Activated CD4-positive, alpha-beta memory T cell treated with anti-CD3 and anti-CD28 coated beads, Interleukin-2, amount 10 ng/mL, durations not matched to agents 7 days and 5 days (primary cell): ENCODE measurements at regions not wholly inside any gene's neighbourhood (a gene's known extent, or its start where the extent isn't known, plus 50 kb on each side); places are given as distances from the start of the nearest gene placed in this dataset.
"Not testable (repeated sequence)": the region's sequence is repeated elsewhere in the genome, so short reads cannot be mapped to it uniquely, and the experiment has no call there.

Source experiments
- CTCF ChIA-PET: fragments of 350-600 bp; sonication (Branson Sonifier 250); formaldehyde crosslinking; loops from one replicate; lab custom pipeline; 2021; ENCODE audit warnings: antibody characterized with exemption, inconsistent platforms; lab: Charles Lee
- POLR2A ChIA-PET: fragments of 350-600 bp; sonication (Branson Sonifier 250); formaldehyde crosslinking; loops from one replicate; lab custom pipeline; 2021; ENCODE audit warnings: antibody characterized with exemption; lab: Charles Lee
- DNase-seq: peaks from one replicate; pipeline ENCODE4 v3.0.0-alpha.2; 2020
- H3K27ac Mint-ChIP-seq: one replicate; pipeline ENCODE4 v1.8.0; 2021; ENCODE audit warnings: mild to moderate bottlenecking, mixed read lengths
- H3K27me3 Mint-ChIP-seq: one replicate; pipeline ENCODE4 v1.8.0; 2021; ENCODE audit warnings: mixed read lengths
- H3K36me3 Mint-ChIP-seq: one replicate; pipeline ENCODE4 v1.8.0; 2021; ENCODE audit warnings: low read depth, mixed read lengths
- H3K4me1 Mint-ChIP-seq: one replicate; pipeline ENCODE4 v1.8.0; 2021; ENCODE audit warnings: mixed read lengths
- H3K4me3 Mint-ChIP-seq: one replicate; pipeline ENCODE4 v1.8.0; 2021; ENCODE audit warnings: mild to moderate bottlenecking, mixed read lengths
- H3K9me3 Mint-ChIP-seq: one replicate; pipeline ENCODE4 v1.8.0; 2021; ENCODE audit warnings: mixed read lengths

GRCh38 chr11:71324788-71325417, 72.5 kb upstream of the SHANK2 start:
- no peak overlapping the region for H3K4me3 Mint-ChIP-seq
- H3K9me3 Mint-ChIP-seq = no peaks in the 10 kb centered on the region
- POLR2A ChIA-PET = no interaction called here
- no peaks in the 10 kb centered on the region for H3K4me1 Mint-ChIP-seq
- H3K27ac Mint-ChIP-seq = no peak overlapping the region
- no peak for DNase-seq
- CTCF ChIA-PET = no interaction called here
- H3K27me3 Mint-ChIP-seq = no peaks in the 10 kb centered on the region
- no peaks in the 10 kb centered on the region for H3K36me3 Mint-ChIP-seq

- no peak for DNase-seq
- no peak overlapping the region for H3K4me3 Mint-ChIP-seq
- no peaks in the 10 kb centered on the region for H3K27me3 Mint-ChIP-seq
- POLR2A ChIA-PET = no interaction called here
- no peaks in the 10 kb centered on the region for H3K4me1 Mint-ChIP-seq
- H3K9me3 Mint-ChIP-seq = no peaks in the 10 kb centered on the region
- no peaks in the 10 kb centered on the region for H3K36me3 Mint-ChIP-seq
- H3K27ac Mint-ChIP-seq = no peak overlapping the region
- CTCF ChIA-PET = no interaction called here
Observed at GRCh38 chr11:71323876-71324526, 71.6 kb upstream of the SHANK2 start.

GRCh38 chr11:71322861-71323582, 70.6 kb upstream of the SHANK2 start:
- CTCF ChIA-PET = no interaction called here
- POLR2A ChIA-PET = no interaction called here
- H3K27me3 Mint-ChIP-seq = peaks cover 1% of the 10 kb centered on the region

GRCh38 chr11:71322192-71322735, 69.9 kb upstream of the SHANK2 start:
- POLR2A ChIA-PET = no interaction called here

More at GRCh38 chr11:71322861-71323582, 70.6 kb upstream of the SHANK2 start:
- Mint-ChIP-seq H3K36me3 (no peaks in the 10 kb centered on the region), H3K4me3 (no peak overlapping the region), H3K9me3 (no peaks in the 10 kb centered on the region), H3K4me1 (no peaks in the 10 kb centered on the region), H3K27ac (no peak overlapping the region)
- no peak for DNase-seq

GRCh38 chr11:71321433-71322191, 69.2 kb upstream of the SHANK2 start:
- H3K27me3 Mint-ChIP-seq = peaks cover 1% of the 10 kb centered on the region
- ChIA-PET CTCF (no interaction called here), POLR2A (no interaction called here)
- H3K36me3 Mint-ChIP-seq = no peaks in the 10 kb centered on the region
- DNase-seq = no peak
- H3K27ac Mint-ChIP-seq = no peak overlapping the region
- H3K4me1 Mint-ChIP-seq = no peaks in the 10 kb centered on the region
- H3K9me3 Mint-ChIP-seq = no peaks in the 10 kb centered on the region
- no peak overlapping the region for H3K4me3 Mint-ChIP-seq

More at GRCh38 chr11:71322192-71322735, 69.9 kb upstream of the SHANK2 start:
- Mint-ChIP-seq H3K27ac (no peak overlapping the region), H3K36me3 (no peaks in the 10 kb centered on the region), H3K27me3 (peaks cover 1% of the 10 kb centered on the region), H3K9me3 (no peaks in the 10 kb centered on the region), H3K4me3 (no peak overlapping the region), H3K4me1 (no peaks in the 10 kb centered on the region)
- DNase-seq = no peak
- CTCF ChIA-PET = no interaction called here

GRCh38 chr11:71316701-71317100, 64.3 kb upstream of the SHANK2 start:
- no peaks in the 10 kb centered on the region for H3K9me3 Mint-ChIP-seq
- no peaks in the 10 kb centered on the region for H3K36me3 Mint-ChIP-seq
- ChIA-PET CTCF (no interaction called here), POLR2A (no interaction called here)
- H3K27ac Mint-ChIP-seq = no peak overlapping the region
- no peak overlapping the region for H3K4me3 Mint-ChIP-seq
- no peaks in the 10 kb centered on the region for H3K4me1 Mint-ChIP-seq
- no peak for DNase-seq
- peaks cover 1% of the 10 kb centered on the region for H3K27me3 Mint-ChIP-seq

GRCh38 chr11:71312616-71313015, 60.2 kb upstream of the SHANK2 start:
- POLR2A ChIA-PET, H3K36me3 Mint-ChIP-seq, DNase-seq, H3K27me3 Mint-ChIP-seq, H3K9me3 Mint-ChIP-seq, H3K4me3 Mint-ChIP-seq, H3K27ac Mint-ChIP-seq, CTCF ChIA-PET, H3K4me1 Mint-ChIP-seq: not testable (repeated sequence)

- no peaks in the 10 kb centered on the region for H3K4me1 Mint-ChIP-seq
- no peaks in the 10 kb centered on the region for H3K36me3 Mint-ChIP-seq
- no peaks in the 10 kb centered on the region for H3K27me3 Mint-ChIP-seq
- no peak for DNase-seq
- no peak overlapping the region for H3K27ac Mint-ChIP-seq
- H3K4me3 Mint-ChIP-seq = no peak overlapping the region
- CTCF ChIA-PET = no interaction called here
- no peaks in the 10 kb centered on the region for H3K9me3 Mint-ChIP-seq
- POLR2A ChIA-PET = no interaction called here
Observed at GRCh38 chr11:71311928-71312510, 59.6 kb upstream of the SHANK2 start.

- no peaks in the 10 kb centered on the region for H3K4me1 Mint-ChIP-seq
- H3K36me3 Mint-ChIP-seq = no peaks in the 10 kb centered on the region
- H3K27me3 Mint-ChIP-seq = no peaks in the 10 kb centered on the region
- H3K27ac Mint-ChIP-seq = no peak overlapping the region
- DNase-seq = no peak
- H3K4me3 Mint-ChIP-seq = no peak overlapping the region
- ChIA-PET CTCF (no interaction called here), POLR2A (no interaction called here)
- no peaks in the 10 kb centered on the region for H3K9me3 Mint-ChIP-seq
Observed at GRCh38 chr11:71311176-71311925, 59.0 kb upstream of the SHANK2 start.

GRCh38 chr11:71310184-71310583, 57.8 kb upstream of the SHANK2 start:
- no peak for DNase-seq
- H3K4me3 Mint-ChIP-seq = no peak overlapping the region
- H3K27ac Mint-ChIP-seq = no peak overlapping the region
- POLR2A ChIA-PET = no interaction called here
- CTCF ChIA-PET = no interaction called here
- H3K9me3 Mint-ChIP-seq = no peaks in the 10 kb centered on the region
- H3K36me3 Mint-ChIP-seq = no peaks in the 10 kb centered on the region
- H3K4me1 Mint-ChIP-seq = no peaks in the 10 kb centered on the region
- no peaks in the 10 kb centered on the region for H3K27me3 Mint-ChIP-seq

- ChIA-PET CTCF (no interaction called here), POLR2A (no interaction called here)
- Mint-ChIP-seq H3K36me3 (no peaks in the 10 kb centered on the region), H3K27ac (no peak overlapping the region), H3K9me3 (no peaks in the 10 kb centered on the region), H3K4me1 (no peaks in the 10 kb centered on the region), H3K27me3 (no peaks in the 10 kb centered on the region), H3K4me3 (no peak overlapping the region)
- no peak for DNase-seq
Observed at GRCh38 chr11:71309611-71310010, 57.2 kb upstream of the SHANK2 start.

GRCh38 chr11:71309181-71309580, 56.8 kb upstream of the SHANK2 start:
- ChIA-PET POLR2A (no interaction called here), CTCF (no interaction called here)
- H3K27ac Mint-ChIP-seq = no peak overlapping the region
- no peaks in the 10 kb centered on the region for H3K9me3 Mint-ChIP-seq
- no peaks in the 10 kb centered on the region for H3K27me3 Mint-ChIP-seq
- H3K4me3 Mint-ChIP-seq = no peak overlapping the region
- H3K4me1 Mint-ChIP-seq = no peaks in the 10 kb centered on the region
- no peaks in the 10 kb centered on the region for H3K36me3 Mint-ChIP-seq
- DNase-seq = no peak
